Osteoblast (primary cell): ENCODE measurements at regions not wholly inside any gene's neighbourhood (a gene's known extent, or its start where the extent isn't known, plus 50 kb on each side); places are given as distances from the start of the nearest gene placed in this dataset.

Experiments
- DNase-seq: peaks from one replicate; pipeline ENCODE4 v3.0.0; 2011; ENCODE audit warnings: low spot score, mixed read lengths; ENCODE audit not compliant: insufficient read length; ENCODE audit errors: missing footprints
- H2AFZ ChIP-seq: 2 replicates; pipeline ENCODE4 v1.6.0; 2011; ENCODE audit warnings: mild to moderate bottlenecking, low read length
- H3K27ac ChIP-seq: 2 replicates; pipeline ENCODE4 v1.5.1; 2011; ENCODE audit warnings: mild to moderate bottlenecking, low read depth, low read length, moderate library complexity
- H3K27me3 ChIP-seq: 2 replicates; pipeline ENCODE4 v1.6.0; 2012; ENCODE audit warnings: mild to moderate bottlenecking, control low read depth, inconsistent platforms, low read length, moderate library complexity; ENCODE audit not compliant: insufficient read depth
- H3K36me3 ChIP-seq: 2 replicates; pipeline ENCODE4 v1.5.1; 2011; ENCODE audit warnings: mild to moderate bottlenecking, low read length, control low read depth, moderate library complexity; ENCODE audit not compliant: insufficient read depth
- H3K4me1 ChIP-seq: 2 replicates; pipeline ENCODE4 v1.5.1; 2011; ENCODE audit warnings: mild to moderate bottlenecking, low read length, control low read depth, moderate library complexity; ENCODE audit not compliant: insufficient read depth
- H3K4me2 ChIP-seq: 2 replicates; pipeline ENCODE4 v1.6.0; 2011; ENCODE audit warnings: mild to moderate bottlenecking, low read length; ENCODE audit not compliant: insufficient read depth
- H3K4me3 ChIP-seq: fragments of 200-600 bp; sonication (generic); 3 replicates; pipeline ENCODE4 v1.5.1; 2012; ENCODE audit warnings: mild to moderate bottlenecking, low read length, inconsistent platforms; ENCODE audit not compliant: insufficient read depth
- H3K79me2 ChIP-seq: 2 replicates; pipeline ENCODE4 v1.6.0; 2012; ENCODE audit warnings: mild to moderate bottlenecking, low read length, control low read depth, inconsistent platforms; ENCODE audit not compliant: insufficient read depth
- H3K9me3 ChIP-seq: 2 replicates; pipeline ENCODE4 v1.5.1; 2011; ENCODE audit warnings: low read depth, low read length, control low read depth
- H4K20me1 ChIP-seq: 2 replicates; pipeline ENCODE4 v1.6.0; 2012; ENCODE audit warnings: mild to moderate bottlenecking, low read length, control low read depth; ENCODE audit not compliant: insufficient read depth
- TF ChIP-seq, protein P1 (sequence below): IDR thresholded peaks from 2 replicates; pipeline ENCODE4 v1.5.1; 2011; ENCODE audit warnings: mild to moderate bottlenecking, low read depth, low read length, moderate library complexity; ENCODE audit errors: extremely low read depth

DNA sequence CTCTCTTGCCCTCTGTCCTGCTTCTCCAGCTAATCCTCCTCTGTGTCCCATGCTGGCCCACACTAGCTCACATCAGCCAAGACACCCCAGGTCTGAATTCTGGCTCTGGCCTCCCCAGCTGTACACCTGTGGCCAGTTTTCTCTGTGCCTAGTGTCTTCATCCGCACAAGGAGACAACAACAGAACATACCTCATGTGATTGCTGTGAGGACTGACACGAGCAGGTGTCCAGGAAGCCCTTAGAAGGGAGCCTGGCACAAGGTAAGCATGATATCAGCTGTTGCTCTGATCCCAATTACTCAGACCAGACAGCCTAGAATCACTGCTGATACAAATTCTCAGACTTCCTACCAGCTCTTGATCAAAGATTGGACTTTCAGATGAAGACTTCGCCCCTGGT lies 71.2 kb upstream of the GJB5 start:
- Histone ChIP-seq H4K20me1 (no peaks in the 10 kb centered on the region), H2AFZ (no peak overlapping the region), H3K4me1 (no peaks in the 10 kb centered on the region), H3K27me3 (no peaks in the 10 kb centered on the region), H3K27ac (no peak overlapping the region), H3K4me3 (no peak overlapping the region), H3K79me2 (no peaks in the 10 kb centered on the region), H3K9me3 (no peaks in the 10 kb centered on the region), H3K4me2 (no peak overlapping the region), H3K36me3 (no peaks in the 10 kb centered on the region)
- TF ChIP-seq, protein P1, sequence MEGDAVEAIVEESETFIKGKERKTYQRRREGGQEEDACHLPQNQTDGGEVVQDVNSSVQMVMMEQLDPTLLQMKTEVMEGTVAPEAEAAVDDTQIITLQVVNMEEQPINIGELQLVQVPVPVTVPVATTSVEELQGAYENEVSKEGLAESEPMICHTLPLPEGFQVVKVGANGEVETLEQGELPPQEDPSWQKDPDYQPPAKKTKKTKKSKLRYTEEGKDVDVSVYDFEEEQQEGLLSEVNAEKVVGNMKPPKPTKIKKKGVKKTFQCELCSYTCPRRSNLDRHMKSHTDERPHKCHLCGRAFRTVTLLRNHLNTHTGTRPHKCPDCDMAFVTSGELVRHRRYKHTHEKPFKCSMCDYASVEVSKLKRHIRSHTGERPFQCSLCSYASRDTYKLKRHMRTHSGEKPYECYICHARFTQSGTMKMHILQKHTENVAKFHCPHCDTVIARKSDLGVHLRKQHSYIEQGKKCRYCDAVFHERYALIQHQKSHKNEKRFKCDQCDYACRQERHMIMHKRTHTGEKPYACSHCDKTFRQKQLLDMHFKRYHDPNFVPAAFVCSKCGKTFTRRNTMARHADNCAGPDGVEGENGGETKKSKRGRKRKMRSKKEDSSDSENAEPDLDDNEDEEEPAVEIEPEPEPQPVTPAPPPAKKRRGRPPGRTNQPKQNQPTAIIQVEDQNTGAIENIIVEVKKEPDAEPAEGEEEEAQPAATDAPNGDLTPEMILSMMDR: no peak
- no peak for DNase-seq

DNA sequence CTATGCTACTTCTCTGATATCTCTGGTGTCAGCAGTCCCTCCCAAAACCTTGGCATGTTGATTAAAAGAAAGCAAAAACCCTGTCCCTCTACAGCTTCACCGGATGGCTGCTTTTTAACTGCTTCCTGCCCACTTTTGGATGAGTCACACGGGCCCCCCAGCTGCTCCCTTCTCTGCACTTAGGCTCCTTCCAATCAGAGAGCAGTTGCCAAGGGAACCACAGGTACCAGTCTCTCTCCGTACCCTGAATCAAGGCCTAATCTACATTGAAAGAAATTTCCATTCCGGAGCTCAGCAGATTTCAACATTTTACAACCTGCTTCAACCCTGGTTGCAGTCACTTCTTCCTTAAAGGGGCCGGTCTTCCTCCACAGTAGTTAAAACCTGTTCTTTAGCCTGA lies 70.6 kb upstream of the GJB5 start:
- no peak overlapping the region for H3K27ac ChIP-seq
- no peak overlapping the region for H2AFZ ChIP-seq
- no peaks in the 10 kb centered on the region for H3K36me3 ChIP-seq
- no peaks in the 10 kb centered on the region for H4K20me1 ChIP-seq
- no peak for DNase-seq
- H3K4me1 ChIP-seq: no peaks in the 10 kb centered on the region
- no peaks in the 10 kb centered on the region for H3K9me3 ChIP-seq
- no peaks in the 10 kb centered on the region for H3K27me3 ChIP-seq
- no peak overlapping the region for H3K4me3 ChIP-seq
- H3K79me2 ChIP-seq: no peaks in the 10 kb centered on the region
- H3K4me2 ChIP-seq: no peak overlapping the region
- TF ChIP-seq, protein P1: no peak

DNA sequence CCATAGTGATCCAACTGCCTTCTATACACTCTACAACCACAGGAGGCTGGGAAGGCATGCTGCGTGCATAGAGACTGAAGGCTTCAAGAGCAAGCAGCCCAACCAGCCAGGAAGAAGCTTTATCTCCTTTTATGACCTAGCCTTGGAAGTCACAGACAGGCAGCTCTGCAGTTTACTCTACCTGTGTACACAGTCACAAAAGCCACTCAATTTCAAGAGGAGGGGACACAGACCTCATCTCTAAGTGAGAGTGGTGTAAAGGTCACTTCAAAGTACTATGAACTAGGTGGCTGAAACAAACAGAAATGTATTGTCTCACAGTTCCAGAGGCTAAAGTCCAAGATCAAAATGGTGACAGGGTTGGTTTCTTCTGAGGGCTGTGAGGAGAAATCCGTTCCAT lies 69.6 kb upstream of the GJB5 start:
- Histone ChIP-seq H3K9me3 (no peaks in the 10 kb centered on the region), H3K36me3 (no peaks in the 10 kb centered on the region), H4K20me1 (no peaks in the 10 kb centered on the region), H3K27me3 (no peaks in the 10 kb centered on the region), H3K27ac (no peak overlapping the region), H3K4me2 (no peak overlapping the region), H3K4me1 (no peaks in the 10 kb centered on the region), H3K4me3 (no peak overlapping the region), H3K79me2 (no peaks in the 10 kb centered on the region), H2AFZ (no peak overlapping the region)
- TF ChIP-seq, protein P1: no peak
- DNase-seq: no peak

DNA sequence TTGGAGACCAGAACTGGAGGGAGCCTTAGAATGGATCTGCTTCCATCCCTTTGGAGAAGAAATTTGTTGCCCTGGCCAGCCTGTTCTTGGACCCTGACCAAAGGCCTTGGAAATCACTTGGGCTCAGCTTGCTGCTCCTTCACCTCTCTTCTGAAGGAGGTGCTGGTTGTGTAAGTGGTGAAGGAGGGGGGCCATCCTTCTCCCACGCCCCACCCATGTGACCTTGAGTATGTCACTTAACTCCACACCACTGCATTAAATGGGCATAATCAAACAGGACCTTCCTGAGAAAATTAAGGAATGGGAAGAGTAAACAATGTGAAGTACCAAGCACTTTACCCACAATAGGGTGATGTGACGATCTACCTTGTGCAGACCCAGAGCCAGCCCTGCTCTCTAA lies 68.3 kb upstream of the GJB5 start:
- no peaks in the 10 kb centered on the region for H3K36me3 ChIP-seq
- no peaks in the 10 kb centered on the region for H3K79me2 ChIP-seq
- H3K4me1 ChIP-seq: no peaks in the 10 kb centered on the region
- no peak overlapping the region for H3K4me3 ChIP-seq
- H3K27me3 ChIP-seq: no peaks in the 10 kb centered on the region
- H4K20me1 ChIP-seq: no peaks in the 10 kb centered on the region
- no peak overlapping the region for H3K27ac ChIP-seq
- H3K9me3 ChIP-seq: no peaks in the 10 kb centered on the region
- no peak overlapping the region for H3K4me2 ChIP-seq
- TF ChIP-seq, protein P1: no peak
- H2AFZ ChIP-seq: no peak overlapping the region
- DNase-seq: no peak
